Activated CD4-positive, alpha-beta T cell treated with anti-CD3 and anti-CD28 coated beads for 48 hours (primary cell): ENCODE measurements at regions not wholly inside any gene's neighbourhood (a gene's known extent, or its start where the extent isn't known, plus 50 kb on each side); places are given as distances from the start of the nearest gene placed in this dataset.

Experiments
- DNase-seq: peaks from one replicate; pipeline ENCODE4 v3.0.0-alpha.2; 2020

- DNase-seq, result no peak
Observed at GRCh38 chr9:117480729-117481128, 65.9 kb upstream of the ASTN2 start.

GRCh38 chr9:117480253-117480652, 65.4 kb upstream of the ASTN2 start:
- no peak for DNase-seq

DNA sequence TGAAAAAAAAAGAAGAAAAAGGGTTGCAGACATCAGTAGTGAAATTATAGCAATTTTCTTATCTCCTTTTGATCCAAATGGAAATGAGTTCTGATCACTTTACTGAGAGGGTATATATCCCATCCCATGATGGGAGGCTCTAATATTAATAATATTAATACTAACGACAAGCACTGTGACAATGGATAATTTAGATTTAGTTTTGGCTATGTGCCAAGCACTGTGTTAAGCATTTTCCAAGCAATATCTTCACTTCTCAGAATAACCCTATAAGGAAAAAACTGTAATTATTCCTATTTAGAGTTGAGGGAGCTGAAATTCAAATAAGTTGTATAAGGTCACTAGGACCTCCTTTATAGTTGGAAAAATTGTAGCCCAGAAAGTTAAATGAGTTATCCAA, 58.4 kb upstream of the ASTN2 start:
- no peak for DNase-seq

DNA sequence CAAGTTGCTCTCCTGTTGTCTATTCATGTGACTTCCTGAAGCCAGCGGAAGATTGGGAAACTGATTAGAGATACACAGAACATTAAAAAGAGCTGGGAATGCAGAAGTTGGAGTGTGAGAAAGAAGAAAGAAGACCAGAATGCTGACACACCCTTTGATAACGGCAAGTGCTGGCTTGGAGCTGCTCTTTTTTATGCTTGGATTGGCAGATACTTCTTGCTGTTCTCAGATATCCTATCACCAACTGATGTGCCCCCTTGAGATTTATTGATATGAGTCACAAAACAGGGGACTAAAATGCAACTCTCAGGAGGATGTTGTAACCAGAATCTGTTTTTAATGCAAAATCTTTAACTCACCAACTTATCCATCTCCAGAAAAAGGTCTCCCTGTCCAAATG, 56.0 kb upstream of the ASTN2 start:
- no peak for DNase-seq

DNA sequence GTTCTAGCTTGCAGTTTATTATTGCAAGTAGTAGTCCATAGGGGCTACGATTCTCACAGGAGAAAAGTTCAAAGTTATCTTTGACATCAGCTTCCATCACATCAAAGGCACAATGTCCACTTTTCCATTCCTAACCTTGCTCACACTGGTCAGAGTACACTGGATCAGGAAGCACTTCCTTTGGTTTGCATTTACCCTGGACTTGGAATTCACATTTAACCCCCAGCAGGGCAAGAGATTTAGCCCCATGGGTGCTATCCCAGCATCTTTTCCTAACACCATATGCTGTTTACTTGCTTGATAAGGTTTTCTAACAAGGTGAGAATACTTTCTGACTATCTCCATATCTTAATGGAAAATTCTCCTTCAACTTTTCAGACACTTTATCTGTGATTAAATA, 55.6 kb upstream of the ASTN2 start:
- no peak for DNase-seq

DNA sequence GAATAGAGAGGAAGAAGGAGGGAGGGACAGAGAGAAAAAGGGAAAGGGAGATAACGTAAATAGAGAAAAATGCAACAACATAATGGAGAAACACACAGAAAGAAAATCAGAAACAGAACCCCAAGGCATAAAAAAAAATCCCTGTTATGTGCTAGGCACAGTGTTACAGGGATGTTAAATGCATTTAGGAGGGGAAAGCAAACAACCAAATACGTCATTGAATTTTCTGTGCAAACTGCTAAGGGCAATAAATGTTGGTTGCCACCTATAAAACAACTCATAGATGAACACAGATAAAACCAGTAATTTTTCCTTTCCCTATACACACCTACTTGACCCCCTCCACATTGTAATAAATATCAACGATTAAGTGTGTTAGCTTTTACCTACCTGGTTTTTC, 51.3 kb upstream of the ASTN2 start:
- DNase-seq, result no peak

- no peak for DNase-seq
Observed at GRCh38 chr9:117465706-117466105, 50.8 kb upstream of the ASTN2 start.

DNA sequence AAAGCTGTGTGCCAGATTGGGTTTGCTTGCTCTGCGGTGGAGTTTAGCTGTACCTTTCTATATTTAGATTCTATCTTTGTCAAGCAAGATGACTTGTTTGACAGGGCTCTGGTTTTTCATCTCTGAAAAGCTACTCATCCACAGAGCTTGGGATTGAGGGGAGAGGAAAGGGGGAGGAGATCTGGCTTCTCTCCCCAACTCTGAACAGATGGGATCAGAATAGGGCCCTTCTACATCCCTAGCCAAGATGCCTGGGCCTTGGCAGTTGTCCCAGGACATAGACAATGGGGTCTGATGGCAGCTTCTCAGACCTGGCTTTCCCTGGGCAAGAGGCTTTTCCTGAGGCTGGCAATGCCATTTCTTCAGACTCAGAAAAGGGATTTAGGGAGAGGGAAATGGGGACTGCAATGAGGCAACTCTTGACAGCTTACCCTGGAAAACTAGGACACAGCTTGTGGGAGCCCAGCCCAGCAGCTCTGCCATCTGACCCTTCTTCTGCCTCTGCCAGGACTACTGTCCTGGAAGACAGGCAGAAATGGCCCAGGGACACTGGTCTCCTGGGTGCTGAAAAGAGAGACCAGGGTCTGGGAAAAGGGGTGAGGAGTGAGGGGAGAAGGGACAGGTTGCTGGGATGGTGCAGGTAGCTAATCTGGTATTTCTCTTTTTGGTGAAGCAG, 50.2 kb upstream of the ASTN2 start:
- no peak for DNase-seq
